HG03469 (cell line): ENCODE measurements at regions not wholly inside any gene's neighbourhood (a gene's known extent, or its start where the extent isn't known, plus 50 kb on each side); places are given as distances from the start of the nearest gene placed in this dataset.

ENCODE experiments used
- ATAC-seq: cut with Tn5 transposase; IDR thresholded peaks from one replicate; pipeline ENCODE4 v1.9.1; 2021; ENCODE audit warnings: mild to moderate bottlenecking, moderate library complexity, moderate number of reproducible peaks; ENCODE audit not compliant: unreplicated experiment

DNA sequence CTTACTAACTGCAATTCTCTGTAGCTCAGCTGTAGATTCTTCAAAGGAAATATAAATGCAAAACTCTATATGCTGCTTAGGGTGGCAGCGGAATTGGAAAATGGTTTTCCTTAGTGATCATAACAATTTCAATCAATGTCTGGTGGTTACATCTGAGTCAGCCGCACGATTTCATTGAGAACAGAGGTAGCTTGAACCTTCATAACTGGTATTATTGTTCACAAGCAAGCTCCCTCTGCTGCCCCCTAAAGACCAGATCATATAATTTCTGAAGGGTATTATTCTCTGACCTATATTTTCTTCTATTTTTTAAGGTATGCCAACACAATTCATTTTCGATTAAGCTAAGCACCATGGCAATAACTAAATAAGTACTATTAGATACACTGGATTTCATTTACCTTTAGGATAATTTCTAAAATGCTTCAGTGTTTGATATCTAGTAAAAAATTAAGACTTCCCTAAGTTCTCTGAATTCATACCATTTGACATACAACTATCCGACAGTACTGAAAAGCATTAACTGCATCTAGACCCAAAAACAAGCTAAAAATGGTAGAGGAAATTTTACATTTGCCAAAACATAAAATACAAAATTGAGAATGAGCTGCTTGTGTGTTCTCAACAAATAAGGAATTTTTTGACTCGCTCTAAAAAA is 181.1 kb upstream of the SPEF2 start:
- ATAC-seq, result no peak

DNA sequence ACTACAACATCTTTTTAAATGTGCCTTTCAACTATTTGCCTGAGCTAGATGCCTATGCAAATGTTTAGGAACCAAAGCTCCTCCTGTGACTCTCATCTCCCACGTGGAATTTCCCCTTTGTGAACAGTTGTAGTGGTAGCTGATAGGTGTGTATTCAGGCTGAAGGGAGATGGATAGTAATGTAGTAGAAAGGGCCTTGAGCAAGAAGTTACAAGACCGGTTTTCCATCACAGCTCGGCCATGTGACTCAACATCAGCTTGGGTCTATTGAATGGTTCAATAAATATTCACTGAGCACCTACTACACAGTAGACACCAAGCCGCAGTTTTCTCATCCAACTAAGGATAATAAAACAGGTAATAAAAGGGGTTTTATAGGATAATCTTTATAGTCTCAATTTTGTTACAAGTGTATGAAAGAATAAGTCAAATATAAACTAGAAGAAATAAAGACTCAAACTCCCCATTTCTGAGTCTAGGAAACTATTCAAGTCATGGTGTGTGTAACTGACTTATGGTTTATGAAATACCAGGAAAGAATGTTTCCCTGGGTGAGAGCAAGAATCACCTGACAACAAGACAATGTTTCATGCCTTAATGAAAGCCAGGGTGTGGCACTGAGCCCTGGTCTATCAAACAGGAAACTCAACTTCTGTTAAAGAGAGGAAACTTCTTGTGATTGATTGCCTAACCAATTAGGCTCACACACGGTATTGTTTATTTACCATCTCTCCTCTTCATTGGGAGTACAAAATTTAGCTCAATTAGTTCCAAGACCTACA is 187.1 kb upstream of the SPEF2 start:
- no peak for ATAC-seq

DNA sequence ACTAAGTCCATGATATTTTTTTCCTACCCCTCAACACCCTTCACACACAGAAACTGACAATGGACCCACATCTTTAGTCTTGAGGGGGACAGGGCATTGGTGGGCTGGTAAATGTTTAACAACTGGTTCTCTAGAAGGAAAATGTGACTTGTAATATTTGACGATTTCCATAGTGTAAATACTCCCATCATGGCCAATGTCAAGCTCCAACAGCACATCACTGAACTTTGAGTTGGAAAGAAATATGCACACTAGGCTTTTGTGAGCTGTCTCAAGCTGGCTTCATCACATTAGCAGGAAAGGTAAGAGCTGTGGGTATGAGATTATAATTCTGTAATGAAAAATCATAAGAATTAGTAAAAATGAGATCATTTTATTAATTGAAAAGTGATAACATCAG is 189.9 kb upstream of the PRLR start:
- ATAC-seq, result no peak

DNA sequence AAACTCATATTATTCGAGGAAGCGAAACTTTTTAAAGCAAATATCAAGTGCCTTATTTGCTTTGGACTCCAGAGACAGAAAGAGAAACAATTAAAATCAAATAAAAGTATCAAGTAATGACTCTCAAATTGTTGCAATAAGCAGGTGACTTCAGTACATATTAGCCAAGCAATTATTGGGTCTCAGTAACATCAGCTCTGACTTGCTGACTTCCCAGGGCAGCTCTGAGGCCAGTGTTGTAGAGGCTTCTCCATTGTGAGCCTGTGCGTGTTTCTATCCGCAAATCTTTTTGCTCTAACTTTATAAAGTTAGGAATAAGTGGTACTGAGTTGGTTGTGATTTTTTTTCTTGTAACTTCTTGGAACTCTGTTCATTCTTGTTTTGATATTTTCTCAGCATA is 186.8 kb upstream of the PRLR start:
- ATAC-seq, result no peak

DNA sequence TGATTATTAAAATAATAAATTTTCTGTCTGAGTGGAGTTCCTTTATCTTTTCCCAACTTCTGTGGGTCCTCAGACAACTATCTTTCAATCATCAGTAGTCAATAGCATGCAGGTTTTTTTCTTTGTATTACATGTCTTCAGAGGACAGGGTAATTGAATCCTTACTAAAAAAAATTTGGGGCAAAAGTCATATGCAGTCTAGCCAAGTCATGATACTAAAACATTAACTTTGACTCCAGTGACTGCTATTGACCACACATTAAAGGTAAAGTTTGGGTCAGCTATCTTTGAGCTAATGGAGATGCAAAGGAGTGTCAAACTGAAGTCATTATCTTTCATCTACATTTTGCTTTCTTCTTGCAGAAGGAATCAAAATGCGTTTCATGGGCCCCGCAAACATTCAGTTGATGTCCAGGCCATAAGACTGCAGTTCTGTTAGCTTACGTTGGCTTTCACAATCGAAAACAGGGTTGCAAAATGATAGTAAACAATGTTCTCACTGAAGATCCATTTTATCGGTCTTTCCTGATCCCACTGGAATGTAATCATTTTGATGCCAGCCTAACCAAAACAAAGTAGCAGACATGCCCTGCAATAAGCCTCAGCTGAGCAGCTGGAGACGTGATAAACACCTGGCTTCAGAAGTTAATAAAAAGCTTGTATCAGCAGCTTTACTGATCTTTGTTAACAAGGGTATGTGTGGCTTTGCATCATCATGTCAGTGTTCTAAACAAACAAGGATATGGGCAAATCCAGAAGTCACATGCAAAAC is 186.1 kb upstream of the PRLR start:
- no peak for ATAC-seq

DNA sequence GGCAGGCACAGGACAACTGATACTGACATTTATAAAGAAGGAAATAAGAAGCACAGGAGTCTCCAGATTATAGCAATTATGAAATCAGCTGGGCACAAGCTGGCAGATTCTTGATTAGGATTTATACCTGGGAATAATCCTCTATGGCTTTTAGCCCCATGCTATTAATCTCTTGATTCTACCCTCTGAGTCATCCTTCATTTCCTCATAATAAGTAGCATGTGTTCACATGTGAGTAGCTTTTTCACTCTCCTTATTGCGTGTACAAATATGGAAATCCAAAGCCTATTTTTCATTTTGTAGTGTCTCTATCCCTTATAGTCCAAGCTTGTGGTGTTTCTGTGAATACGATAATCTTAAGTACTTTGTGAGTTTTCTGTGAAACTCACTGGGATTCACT is 185.0 kb upstream of the PRLR start:
- no peak for ATAC-seq

DNA sequence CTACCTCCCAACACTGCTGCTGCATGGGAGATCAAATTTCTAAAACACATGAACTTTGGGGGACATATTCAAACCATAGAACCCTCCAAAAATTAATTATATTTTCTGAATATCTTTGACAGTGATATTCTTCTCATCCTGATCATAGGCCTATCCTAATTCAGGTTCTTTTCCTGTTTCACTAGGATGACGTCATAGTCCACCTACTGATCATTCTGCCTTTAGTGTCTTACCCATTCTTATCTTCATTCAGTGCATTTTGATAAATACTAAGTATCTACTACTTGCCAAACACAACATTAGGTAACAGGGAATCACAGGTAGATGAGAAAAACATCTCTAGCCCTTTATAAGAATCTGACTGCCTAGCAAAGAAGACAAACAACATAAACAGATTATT is 179.1 kb upstream of the PRLR start:
- ATAC-seq, result no peak

DNA sequence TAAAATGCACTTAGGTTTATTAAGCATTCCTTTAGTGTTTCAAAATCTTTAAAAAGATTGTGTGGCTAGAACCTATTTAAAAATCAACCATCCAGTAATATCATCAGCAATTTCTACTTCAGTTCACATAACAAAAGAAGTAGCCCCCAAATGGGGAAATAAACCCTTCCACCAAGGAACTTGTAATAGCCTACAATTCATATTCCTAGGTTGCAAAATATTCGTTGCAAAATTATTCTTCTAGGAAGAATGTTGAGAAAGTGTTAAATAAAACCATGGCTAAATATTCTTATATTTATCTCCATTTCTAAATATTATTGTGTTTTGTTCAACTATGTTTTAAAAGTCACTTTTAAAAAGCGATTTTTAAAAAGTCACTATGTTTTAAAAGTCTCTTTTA is 177.9 kb upstream of the PRLR start:
- no peak for ATAC-seq

DNA sequence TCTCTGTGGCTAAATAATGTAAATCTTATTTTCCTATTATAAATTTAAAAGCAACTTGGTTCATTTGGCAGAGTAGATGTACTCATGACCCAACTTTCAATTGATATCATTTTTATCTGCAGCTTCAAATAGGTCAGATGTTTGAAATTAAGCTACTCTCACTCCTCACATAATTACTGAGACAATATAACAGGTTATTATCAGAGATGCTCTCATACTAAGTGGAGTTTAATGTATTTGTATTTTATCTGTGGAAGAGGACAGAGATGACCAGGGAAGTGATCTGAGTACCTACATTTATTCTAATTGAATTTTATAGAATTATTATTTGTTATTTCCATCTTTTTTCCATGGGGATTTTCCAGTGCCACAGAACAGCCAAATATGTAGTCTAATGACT is 177.4 kb upstream of the PRLR start:
- ATAC-seq, result no peak

DNA sequence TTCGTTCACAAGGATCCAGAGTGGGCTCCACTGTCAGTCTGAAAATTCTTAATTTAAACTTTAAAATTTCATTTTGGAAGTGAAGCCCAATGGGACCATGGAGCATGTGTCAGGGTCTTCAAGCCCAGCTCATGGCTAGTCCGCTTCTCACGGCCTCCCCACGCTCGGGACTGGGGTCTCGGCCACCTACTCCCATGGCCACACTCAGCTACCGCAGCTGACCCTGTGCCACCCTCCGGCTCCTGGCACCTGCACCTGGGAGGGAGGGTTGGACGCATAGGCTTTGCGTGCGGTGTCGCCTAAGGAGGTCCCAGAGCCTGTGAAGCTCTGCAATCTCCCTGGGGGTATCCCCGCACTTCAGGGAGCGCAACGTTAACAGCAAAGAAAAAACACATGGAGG is 175.7 kb upstream of the PRLR start:
- ATAC-seq, result no peak

DNA sequence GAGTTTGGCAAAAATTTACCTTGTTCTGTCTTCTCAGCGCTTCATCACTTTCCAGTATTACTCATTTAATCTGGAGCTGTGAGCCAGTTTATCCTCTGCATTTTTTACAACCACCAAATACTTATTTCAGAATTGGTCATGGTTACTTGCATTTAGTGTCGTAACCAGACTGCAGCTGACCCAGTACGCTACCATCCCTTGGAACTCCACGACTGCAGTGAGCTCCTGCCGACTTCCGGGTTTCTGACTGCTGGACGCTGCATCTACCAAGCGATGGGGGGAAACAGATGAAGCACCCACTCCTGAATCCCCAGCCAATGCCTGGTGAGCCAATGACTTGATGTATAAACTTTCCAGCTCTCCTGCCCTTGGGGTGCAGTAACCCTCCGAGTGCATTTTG is 174.4 kb upstream of the PRLR start:
- no peak for ATAC-seq

DNA sequence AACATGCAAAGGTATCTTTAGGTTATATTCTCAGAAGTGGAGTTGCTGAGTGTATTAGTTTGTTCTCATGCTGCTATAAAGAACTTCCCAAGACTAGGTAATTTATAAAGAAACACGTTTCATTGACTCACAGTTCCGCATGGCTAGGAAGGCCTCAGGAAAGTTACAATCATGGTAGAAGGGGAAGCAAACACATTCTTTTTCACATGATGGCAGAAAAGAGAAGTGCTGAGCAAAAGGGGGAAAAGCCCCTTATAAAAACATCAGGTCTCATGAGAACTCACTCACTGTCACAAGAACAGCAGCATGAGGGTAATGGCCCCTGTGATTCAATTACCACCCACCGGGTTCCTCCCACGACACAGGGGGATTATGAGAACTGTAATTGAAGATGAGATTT is 163.6 kb upstream of the PRLR start:
- no peak for ATAC-seq

DNA sequence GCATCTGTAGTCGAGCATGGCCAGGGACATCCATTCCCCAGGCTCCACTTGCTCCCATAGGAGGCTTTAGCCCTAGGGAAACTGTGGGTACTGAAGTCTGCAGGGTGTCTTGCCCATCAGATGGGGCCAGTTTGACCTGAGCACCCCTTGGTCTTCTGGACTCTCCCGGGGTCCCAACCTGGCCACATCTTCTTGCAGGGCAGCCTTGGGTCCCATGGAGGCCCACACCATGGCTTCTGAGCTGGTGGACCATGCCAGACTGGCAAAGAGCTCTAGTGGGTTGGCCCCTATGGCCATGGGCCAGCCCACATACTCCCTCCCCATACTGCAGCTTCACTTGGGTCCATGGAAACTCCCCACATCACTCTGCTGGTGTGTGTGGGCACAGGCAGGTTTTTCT is 154.4 kb upstream of the PRLR start:
- no peak for ATAC-seq

DNA sequence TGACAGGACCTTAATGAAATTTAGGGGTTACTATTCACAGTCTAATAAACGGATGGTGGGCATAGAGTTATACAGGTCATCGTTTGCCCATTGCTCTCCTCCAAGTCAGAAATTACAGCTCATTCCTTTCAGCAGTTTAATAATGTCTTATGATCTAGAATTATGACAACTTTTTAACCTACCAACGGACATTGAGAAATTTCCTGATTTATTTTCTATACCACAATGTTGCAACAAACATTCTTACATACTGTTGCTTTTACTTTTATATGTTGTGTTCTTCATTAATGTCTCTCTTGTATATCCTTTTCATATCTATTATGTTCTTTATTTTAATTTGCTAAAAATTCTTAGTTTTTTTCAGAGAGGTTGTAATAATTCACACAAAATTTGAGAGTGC is 152.8 kb upstream of the PRLR start:
- ATAC-seq, result no peak

DNA sequence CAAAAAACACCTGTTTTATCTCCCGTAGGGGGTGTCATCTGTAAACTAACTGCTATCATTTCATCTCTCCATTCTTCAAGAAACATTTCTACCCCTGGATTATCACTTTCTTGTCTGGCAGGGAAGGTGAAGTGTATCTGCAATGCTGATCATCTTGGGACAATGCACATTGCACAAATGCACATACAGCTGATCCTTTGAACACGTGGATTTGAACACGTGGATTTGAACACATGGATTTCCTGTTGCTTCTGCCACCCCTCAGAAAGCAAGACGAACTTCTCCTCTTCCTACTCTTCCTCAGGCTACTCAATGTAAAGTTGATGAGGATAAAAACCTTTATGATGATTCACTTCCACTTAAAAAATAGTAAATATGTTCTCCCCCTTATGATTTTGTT is 147.4 kb upstream of the PRLR start:
- ATAC-seq, result no peak

DNA sequence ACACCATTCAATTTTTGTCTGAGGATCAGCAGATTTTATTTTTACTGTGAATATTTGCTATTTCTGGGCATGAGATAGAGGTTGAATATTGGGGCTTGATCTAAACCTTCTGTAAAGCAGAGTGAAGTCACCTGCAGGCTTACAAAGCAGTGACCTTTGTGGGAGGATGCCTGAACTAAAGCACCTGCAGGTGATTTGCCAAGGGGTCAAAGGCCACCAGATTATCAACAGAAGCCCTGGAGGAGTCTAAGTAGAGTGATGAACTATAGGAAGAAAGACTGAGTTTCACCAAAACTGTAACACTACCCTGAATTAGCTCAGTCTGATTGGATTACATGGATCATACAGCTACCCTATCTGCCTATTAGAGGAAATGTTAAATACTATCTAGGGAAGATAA is 144.3 kb upstream of the PRLR start:
- no peak for ATAC-seq

DNA sequence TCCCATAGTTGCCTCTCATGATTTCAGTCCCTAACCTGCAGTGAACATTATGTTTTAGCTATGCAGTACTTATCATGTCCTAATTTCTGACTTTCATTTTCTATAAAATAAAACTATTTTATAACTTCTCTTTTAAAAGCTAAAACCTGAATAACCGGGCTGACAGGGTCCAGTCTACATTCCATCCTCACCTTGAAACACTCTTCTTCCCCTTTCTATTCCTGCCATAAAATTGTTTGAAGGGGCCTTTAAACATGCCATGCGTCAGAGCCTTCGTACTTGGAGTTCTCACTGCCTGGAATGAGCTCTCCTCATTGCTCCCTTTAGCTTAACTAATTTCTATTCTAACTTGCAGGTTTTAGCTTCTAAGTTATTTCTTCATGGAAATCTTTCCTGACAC is 143.0 kb upstream of the PRLR start:
- no peak for ATAC-seq

DNA sequence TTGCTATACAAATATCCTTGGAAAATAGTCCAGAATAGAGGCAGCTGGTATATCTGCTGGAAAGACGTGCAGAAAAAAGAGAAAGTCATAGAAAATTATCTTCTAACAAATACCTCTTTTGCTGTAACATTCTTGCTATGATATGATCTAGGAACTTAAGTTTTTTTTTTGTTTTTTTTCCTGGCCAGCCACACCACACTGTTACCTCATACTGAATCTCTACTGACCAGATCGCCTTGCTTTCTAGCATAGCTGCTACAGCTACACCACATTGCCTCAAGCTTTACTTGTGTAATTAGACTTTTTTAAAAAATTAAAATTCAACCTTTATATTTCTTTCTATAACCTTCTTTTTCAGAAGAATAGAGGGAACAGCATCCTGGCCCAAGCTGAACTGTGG is 142.2 kb upstream of the PRLR start:
- no peak for ATAC-seq

DNA sequence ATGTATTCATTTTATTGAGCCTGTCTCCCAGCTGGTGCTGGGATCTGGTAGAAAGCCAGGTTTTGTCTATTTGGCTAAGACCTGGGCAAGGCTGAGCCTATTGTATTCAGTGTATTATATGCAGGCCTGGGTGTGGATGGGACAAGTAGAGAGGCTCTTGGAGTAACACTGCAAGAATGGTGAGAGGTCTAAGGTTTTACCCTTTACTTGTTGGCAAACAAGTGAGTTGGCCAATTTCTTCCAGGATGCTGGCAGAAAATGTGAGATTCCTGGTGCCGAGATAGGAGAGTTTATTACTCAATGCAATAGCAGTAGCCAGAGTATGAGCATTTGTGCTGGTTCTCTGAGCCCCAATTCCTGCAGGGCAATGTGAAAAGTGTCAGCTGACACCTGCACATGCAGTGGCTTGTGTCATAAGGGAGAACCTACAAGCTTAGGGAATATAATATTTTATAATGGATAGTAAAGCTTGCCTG is 141.7 kb upstream of the PRLR start:
- no peak for ATAC-seq

DNA sequence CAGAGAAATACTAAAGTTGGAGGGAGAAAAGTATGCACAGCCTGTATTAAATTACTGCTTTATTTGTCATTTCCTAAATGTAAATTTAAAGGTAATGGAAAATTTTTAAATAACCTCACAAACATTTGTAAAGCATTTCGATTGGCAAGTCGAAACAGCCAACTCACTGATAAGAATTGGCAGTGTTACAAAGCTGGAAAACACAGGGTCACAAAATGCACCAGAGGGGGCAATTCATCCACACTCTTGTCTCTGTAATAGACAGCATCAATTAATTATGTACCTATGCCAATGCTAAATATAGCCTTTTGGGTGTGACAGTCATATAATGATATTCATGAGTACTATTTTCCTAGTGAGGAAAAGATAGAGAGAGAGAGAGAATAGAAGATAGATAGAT is 140.6 kb upstream of the PRLR start:
- no peak for ATAC-seq

DNA sequence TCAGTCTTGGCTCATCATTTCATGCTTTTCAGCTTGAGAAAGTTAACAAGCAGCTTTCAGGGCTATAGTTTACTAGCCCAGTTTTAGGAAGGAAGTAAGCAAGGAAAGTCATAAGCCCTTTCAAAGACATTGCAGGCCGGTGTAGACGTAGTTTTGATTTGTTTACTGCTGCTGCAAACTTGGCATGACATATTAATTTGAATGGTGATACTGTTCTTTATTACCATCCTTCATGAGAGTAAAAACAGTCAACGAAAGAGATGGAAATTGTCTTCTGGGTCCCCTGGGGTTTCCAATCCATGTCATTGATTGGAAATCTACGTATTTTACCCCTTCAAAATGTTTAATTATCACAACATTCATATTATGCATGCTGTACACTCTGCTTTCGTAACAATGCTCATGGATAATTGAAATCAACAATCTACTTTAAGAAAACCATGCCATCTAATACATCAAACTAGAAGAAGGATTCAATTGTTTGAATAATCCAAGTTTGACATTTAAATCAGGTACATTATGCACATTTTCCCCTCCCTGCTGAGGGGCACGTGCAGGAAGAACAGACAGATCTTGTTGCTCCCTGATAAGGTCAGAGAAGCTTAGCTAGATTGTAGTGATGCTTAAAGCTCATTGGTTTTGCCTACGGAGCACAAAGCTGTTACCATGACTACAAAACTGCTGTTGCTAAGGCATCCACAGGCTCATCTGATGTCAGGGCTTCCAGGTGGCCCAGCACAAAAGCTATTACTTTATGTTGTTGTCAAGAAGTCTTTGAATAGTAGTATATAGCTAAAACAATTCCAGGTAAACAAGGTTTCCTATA is 139.9 kb upstream of the PRLR start:
- ATAC-seq, result peak; percentile 40
